ENCODE measurements at regions not wholly inside any gene's neighbourhood (a gene's known extent, or its start where the extent isn't known, plus 50 kb on each side); places are given as distances from the start of the nearest gene placed in this dataset.

DNA sequence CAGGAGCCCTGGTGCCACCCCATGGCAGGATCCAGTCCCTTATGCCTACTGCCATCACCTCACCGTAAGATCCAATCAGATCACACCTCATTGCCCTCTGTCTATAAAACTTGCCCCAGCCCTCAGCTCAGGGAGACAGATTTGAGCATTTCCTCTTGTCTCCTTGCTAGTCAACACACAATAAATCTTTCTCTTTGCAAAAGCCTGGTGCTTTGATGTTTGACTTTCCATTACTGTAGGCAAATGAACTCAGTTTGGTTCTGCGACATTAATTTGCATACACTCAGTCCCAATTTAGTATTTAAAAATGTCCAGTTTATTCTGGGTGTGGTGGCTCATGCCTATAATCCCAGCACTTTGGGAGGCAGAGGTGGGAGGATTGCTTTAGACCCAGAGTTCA, 188.4 kb downstream of the AEBP2 start:
- DNase-seq = peak; percentile 67

GRCh38 chr12:19630536-19630935, 191.2 kb downstream of the AEBP2 start:
- no peak for DNase-seq

- DNase-seq = no peak
These were observed 193.9 kb downstream of the AEBP2 start for GRCh38 chr12:19633194-19633593.

DNA sequence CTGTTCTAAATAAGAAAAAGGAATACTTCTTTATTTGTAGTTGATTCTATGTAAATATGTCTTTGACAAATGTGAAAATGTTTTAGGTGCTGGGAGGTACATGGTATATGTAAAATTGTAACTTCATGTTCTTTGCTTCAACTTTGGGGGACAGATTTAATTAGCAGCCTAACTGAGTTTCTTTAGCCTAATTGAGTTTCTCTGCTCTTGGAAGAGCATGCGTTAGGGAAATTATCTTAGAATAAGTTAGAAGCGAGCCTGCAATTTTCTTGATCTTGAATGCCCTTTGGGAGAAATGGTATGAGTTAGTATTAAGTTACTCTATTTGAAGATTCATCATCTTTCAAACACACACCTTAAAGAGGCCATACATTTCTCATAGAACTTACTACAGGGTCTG, 194.3 kb downstream of the AEBP2 start:
- no peak for DNase-seq

DNA sequence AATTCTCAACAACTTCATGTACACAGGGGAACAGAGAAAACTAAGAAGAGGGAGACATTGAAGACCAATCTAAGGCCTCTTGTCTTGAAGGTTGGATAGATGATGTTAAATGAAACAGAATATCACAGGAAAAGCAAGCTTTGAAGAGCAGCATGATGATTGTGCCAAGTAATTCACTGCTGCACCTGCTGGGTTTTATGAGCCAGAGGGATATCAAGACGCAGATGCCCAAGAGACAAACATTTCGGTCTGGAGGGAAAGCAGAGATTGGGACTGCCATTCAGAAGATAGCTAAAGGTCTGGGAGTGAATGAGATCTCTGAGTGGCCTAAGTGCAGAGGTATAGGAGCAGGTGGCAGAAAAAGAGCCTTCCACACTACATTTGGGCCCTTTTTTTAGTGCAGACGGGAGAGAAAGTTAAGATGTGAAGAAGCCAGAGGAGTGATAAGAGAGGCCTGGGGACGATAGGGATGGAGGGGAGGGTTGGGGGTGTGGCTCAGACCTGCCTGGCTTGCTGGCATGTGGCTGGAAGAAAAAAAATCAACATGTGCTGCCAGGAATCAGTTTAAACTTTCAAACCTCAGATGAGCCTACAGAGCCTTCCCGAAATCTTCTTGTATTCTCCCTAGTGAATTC, 200.6 kb downstream of the AEBP2 start:
- DNase-seq = no peak

GRCh38 chr12:19641235-19642080, 202.2 kb downstream of the AEBP2 start:
- DNase-seq = no peak

- DNase-seq = no peak
These were observed 203.1 kb downstream of the AEBP2 start for GRCh38 chr12:19642345-19642744.

- no peak for DNase-seq
These were observed 204.3 kb downstream of the AEBP2 start for GRCh38 chr12:19643635-19644034.

DNA sequence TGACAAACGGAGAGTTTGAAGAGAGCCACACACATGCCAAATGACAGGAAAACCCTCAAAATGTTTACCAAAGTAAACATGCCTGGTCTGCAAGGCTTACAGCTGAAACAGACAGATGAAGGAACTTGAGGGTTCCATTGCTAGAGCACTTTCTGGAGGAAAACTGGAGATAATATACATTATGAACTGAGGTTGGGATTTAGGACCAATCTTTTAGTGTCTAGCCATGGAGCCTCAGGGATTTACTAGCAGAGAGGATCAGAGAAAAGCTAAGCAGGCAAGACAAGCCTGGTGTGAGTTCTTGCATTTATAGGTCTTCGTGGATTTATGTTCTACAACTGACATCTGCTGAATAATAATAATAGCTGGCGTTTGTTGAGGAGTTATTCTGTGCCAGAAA, 205.3 kb downstream of the AEBP2 start:
- DNase-seq = no peak

DNA sequence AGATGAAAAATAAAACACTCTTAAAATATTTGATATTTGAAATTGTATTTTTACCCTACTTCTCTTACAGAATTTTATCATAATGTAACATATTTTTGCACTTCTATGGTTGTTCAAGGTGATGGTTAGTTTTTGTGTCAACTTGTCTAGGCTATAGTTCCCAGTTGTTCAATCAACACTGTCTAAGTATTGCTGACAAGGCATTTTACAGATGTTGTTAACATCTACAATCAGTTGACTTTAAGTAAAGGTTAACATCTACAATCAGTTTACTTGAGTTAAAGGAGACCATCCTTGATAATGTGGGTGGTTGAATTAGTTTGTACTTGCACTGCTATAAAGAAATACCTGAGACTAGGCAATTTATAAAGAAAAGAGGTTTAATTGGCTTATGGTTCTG, 206.5 kb downstream of the AEBP2 start:
- no peak for DNase-seq

GRCh38 chr12:19646599-19646998, 207.3 kb downstream of the AEBP2 start:
- no peak for DNase-seq

GRCh38 chr12:19647806-19648556, 208.7 kb downstream of the AEBP2 start:
- no peak for DNase-seq

DNA sequence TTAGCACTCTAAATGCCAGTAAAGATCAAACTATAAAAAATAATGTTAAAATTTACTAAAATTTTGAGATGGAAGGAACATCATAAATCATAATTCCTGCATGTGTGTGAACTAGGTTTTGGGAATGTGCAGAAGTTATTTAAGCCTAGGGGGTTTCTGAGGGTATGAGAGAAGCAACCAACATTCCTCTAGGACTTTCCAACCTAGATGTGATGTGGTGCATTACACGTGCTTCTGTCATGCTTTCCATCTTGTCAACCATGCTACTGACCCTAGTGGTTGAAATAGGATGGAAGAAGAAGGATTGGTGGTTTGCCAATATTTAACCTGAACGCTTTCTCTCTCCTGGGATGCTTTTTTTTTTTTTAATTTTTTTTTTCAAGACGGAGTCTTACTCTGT, 209.3 kb downstream of the AEBP2 start:
- no peak for DNase-seq

GRCh38 chr12:19652386-19652785, 213.1 kb downstream of the AEBP2 start:
- no peak for DNase-seq

- DNase-seq = no peak
These were observed 215.5 kb downstream of the AEBP2 start for GRCh38 chr12:19654650-19655376.

DNA sequence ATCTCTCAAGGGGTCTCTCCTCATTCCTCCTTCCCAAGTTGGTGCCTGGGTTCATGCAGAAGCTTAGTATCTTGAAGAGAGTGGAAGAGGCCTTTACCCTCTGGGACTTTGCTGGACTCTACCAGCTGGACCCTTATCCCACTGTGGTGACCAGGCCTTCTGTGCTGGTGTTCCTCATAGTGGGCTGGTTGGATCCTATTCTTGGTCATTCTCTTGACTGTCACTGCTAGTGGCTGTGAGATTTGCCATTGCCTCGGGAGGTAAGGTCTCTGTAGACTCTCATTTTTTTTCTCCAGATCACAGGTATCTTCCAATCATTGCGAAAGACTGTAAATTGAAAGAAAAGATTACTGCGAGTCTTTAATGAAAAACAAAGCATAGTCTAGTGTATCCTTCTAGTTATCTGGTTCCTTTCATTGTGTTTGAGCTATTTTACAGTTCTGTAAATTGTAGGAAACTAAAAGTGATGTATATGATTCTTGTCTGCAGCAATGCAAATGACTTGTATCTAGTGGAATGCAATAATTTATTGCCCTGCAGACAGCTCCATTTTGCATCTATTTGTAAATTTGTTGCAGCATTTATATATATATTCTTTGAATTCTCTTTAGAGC, 217.9 kb downstream of the AEBP2 start:
- DNase-seq = no peak

DNA sequence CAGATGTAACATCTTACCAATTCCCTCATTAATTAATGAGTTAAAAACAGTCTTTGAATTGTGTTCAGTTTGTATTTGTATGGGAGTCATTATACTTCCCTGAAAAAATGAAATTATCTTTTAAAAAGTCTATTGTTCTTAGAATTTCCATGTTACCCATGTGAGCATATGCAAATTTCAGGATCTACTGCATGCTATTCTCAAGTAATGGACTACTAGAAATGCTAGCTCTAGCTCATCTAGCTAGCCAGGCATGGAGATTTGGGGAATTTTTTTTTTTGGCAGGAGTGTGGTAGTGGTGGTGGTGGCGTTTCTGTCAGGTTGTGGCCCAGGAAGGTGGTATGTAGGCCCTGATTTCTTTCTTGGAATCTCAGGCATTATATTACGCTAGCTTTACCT, 218.4 kb downstream of the AEBP2 start:
- peak; percentile 17 for DNase-seq

- no peak for DNase-seq
These were observed 219.8 kb downstream of the AEBP2 start for GRCh38 chr12:19659086-19659485.

DNA sequence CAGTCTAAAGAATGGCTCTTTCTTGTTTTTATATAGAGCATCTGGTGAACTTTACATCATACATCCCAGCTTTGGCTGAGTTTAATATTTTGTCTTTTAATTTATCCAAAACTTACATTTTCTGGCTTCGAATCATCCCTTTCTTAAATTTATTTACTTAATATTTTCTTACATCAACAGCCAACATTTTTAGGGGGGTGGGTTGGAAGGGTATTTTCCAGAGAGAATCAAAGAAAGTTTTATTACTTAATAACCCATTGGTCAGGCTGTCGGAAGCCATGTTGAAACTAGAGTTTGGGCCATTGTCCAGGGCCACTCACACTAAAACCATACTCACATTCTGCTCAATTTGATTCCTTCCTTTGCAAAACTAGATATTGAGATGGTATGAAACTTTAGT, 220.2 kb downstream of the AEBP2 start:
- no peak for DNase-seq

GRCh38 chr12:19665121-19665900, 226.0 kb downstream of the AEBP2 start:
- DNase-seq = no peak

DNA sequence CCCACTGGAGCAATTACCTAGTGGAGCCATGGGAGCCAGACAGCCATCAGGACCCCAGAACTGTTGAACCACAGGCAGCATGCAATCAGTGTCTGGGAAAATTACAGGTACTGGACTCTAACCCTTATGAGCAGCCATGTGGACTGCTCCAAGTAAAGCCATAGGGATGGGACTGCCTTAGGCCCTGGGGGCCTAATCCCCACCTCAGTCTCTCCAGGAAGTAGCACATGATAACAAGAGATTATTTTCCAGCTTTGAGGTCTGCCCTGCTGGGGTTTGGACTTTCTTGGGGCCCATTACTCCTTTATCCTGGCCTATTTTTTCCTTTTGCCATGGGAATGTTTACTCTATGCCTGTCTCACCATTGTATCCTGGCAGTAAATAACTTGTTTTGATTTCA, 226.8 kb downstream of the AEBP2 start:
- no peak for DNase-seq

DNA sequence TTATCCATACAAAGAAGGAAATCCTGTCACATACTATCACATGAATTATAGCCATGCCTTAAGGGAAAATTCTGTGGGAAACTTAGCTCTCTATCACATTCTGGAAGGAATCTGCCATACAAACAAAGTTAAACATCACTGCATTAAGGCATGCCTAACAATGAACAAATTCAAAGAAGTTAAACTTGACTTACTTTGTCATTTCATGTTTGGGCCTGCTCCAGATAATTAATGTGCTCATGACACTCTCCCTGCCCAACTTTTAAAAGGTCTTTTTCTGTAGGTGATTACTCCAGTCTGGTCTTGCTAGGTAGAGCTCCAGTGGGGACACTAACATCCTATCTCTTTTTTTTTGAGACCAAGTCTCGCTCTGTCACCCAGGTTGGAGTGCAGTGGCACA, 230.5 kb downstream of the AEBP2 start:
- no peak for DNase-seq

Data from NCI-H1048 (cell line).